WERI-Rb-1 (cell line): ENCODE measurements at regions not wholly inside any gene's neighbourhood (a gene's known extent, or its start where the extent isn't known, plus 50 kb on each side); places are given as distances from the start of the nearest gene placed in this dataset.

Source experiments
- DNase-seq: peaks from one replicate; pipeline ENCODE4 v3.0.0-alpha.2; 2020
- H3K27ac ChIP-seq: fragments of 250-450 bp; sonication (Bioruptor Pico); 2 replicates; pipeline ENCODE4 v1.5.1; 2020; ENCODE audit warnings: mild to moderate bottlenecking, moderate library complexity
- H3K27me3 ChIP-seq: fragments of 250-450 bp; sonication (Bioruptor Pico); 2 replicates; pipeline ENCODE4 v1.5.1; 2021; ENCODE audit warnings: mild to moderate bottlenecking, low read depth, moderate library complexity; ENCODE audit not compliant: insufficient read depth, severe bottlenecking
- H3K36me3 ChIP-seq: fragments of 250-450 bp; sonication (Bioruptor Pico); 2 replicates; pipeline ENCODE4 v1.5.1; 2020; ENCODE audit warnings: mild to moderate bottlenecking, moderate library complexity
- H3K4me3 ChIP-seq: 2 replicates; pipeline ENCODE4 v1.5.1; 2011; ENCODE audit warnings: low read depth, mild to moderate bottlenecking, control low read depth, low read length
- H3K9me3 ChIP-seq: fragments of 250-450 bp; sonication (Bioruptor Pico); 2 replicates; pipeline ENCODE4 v1.5.1; 2021; ENCODE audit warnings: mild to moderate bottlenecking, moderate library complexity; ENCODE audit not compliant: severe bottlenecking
- TF ChIP-seq, protein P1 (sequence below): IDR thresholded peaks from 2 replicates; pipeline ENCODE4 v1.5.1; 2011; ENCODE audit warnings: low read depth, mild to moderate bottlenecking, control low read depth, inconsistent platforms, low read length

DNA sequence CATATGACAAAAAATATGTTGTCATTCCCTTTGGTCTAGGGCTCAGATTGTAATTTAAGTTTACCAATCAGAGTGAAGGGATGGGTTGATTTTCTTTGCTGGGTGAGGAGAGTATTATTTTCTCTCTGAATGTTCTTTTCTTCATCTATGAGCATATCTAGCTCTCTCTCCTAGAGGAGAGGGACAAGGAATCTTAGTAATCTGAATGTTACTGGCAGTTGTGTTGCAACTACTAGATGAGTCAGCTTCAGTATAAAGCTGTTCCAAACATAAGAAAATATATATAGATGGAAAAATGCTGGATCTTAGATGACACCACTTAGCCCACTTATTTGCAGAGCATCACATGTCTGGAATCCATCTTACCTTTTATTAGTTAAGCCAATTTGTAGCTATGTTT lies 259.3 kb downstream of the TUSC1 start:
- Histone ChIP-seq H3K27me3 (peaks cover 16% of the 10 kb centered on the region), H3K9me3 (no peaks in the 10 kb centered on the region), H3K36me3 (no peaks in the 10 kb centered on the region), H3K4me3 (no peak overlapping the region), H3K27ac (no peak overlapping the region)
- TF ChIP-seq, protein P1, sequence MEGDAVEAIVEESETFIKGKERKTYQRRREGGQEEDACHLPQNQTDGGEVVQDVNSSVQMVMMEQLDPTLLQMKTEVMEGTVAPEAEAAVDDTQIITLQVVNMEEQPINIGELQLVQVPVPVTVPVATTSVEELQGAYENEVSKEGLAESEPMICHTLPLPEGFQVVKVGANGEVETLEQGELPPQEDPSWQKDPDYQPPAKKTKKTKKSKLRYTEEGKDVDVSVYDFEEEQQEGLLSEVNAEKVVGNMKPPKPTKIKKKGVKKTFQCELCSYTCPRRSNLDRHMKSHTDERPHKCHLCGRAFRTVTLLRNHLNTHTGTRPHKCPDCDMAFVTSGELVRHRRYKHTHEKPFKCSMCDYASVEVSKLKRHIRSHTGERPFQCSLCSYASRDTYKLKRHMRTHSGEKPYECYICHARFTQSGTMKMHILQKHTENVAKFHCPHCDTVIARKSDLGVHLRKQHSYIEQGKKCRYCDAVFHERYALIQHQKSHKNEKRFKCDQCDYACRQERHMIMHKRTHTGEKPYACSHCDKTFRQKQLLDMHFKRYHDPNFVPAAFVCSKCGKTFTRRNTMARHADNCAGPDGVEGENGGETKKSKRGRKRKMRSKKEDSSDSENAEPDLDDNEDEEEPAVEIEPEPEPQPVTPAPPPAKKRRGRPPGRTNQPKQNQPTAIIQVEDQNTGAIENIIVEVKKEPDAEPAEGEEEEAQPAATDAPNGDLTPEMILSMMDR: no peak
- DNase-seq: no peak

DNA sequence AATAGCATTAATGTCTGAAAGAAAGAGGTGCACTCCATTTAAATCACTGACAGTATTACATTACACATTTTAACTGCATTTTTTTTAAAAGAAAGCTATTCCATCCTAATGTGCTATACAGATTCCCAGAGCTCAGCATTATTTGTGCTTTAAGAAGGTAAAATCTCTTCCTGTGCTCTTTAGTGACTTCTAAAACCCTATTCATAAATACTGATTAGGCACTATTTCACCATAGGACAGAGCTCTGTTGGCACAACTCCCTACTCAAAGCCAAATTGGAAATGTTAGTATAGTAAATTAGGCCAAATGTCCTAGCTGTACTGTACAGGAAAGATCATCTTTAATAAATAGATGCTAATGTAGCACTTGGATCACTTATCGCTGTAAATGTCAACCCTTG lies 262.5 kb downstream of the TUSC1 start:
- no peaks in the 10 kb centered on the region for H3K9me3 ChIP-seq
- H3K4me3 ChIP-seq: no peak overlapping the region
- no peak for DNase-seq
- no peak overlapping the region for H3K27ac ChIP-seq
- H3K27me3 ChIP-seq: peaks cover 24% of the 10 kb centered on the region
- no peaks in the 10 kb centered on the region for H3K36me3 ChIP-seq
- TF ChIP-seq, protein P1: no peak

DNA sequence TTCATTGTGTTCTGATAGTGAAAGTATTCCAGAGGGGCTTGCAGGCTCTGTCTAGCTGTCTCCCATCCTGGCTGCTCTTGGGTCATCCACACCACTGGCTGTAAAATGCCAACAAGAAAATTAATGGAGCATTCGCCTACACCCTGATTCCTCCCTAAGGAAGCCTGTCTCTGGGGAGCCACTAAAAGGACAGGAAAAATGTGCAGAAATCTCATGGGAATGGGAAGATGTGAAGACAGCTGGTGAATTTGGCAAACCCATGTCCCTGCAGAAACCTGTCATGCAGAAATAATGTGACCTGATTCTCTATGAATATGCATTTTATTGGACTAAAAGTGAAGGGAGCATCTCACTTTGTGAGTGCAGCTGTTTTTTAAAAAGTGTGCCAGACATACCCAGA lies 265.6 kb downstream of the TUSC1 start:
- Histone ChIP-seq H3K36me3 (no peaks in the 10 kb centered on the region), H3K27ac (no peak overlapping the region), H3K27me3 (peaks cover 17% of the 10 kb centered on the region), H3K9me3 (no peaks in the 10 kb centered on the region), H3K4me3 (no peak overlapping the region)
- TF ChIP-seq, protein P1: no peak
- DNase-seq: no peak

DNA sequence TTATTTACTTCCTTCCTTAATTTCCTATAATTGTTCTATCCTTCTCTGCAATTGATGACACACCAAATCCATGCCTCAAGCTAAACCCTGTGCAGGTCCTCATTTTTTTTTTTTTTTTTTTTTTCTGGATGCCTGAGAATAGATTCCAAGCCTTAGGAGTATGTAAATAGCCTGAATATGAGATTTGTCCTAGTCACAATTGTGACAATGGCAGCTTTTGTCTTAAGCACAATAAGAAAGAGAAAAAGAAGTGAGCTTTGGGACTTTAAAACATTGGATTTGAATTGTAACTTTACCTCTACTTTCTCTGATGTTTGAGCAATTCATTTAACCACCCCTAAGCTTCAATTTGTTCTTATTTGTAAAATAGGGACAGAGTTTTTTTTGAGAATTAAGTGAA lies 280.5 kb downstream of the TUSC1 start:
- H3K27me3 ChIP-seq: peaks cover 8% of the 10 kb centered on the region
- H3K4me3 ChIP-seq: no peak overlapping the region
- TF ChIP-seq, protein P1: no peak
- no peaks in the 10 kb centered on the region for H3K9me3 ChIP-seq
- no peak overlapping the region for H3K27ac ChIP-seq
- H3K36me3 ChIP-seq: no peaks in the 10 kb centered on the region
- DNase-seq: no peak

DNA sequence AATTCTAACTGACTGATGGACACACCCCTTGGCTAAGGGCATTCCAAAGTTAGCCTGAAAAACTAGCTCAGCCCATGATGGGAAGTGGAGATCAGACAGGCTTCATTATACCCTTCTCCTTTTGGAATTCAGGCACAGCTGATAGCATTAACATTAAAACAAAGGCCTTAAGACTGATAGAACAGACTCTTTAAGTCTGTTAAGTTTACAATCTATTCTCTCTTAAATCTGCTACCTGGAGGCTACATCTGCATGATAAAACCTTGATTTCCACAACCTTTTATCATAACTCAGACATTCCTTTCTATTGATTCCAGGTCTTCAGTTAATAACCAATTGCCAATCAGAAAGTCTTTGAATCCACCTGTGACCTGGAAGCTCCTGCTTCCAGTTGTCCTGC lies 281.4 kb downstream of the TUSC1 start:
- Histone ChIP-seq H3K9me3 (no peaks in the 10 kb centered on the region), H3K27ac (no peak overlapping the region), H3K27me3 (peaks cover 8% of the 10 kb centered on the region), H3K4me3 (no peak overlapping the region), H3K36me3 (no peaks in the 10 kb centered on the region)
- DNase-seq: no peak
- TF ChIP-seq, protein P1: no peak

DNA sequence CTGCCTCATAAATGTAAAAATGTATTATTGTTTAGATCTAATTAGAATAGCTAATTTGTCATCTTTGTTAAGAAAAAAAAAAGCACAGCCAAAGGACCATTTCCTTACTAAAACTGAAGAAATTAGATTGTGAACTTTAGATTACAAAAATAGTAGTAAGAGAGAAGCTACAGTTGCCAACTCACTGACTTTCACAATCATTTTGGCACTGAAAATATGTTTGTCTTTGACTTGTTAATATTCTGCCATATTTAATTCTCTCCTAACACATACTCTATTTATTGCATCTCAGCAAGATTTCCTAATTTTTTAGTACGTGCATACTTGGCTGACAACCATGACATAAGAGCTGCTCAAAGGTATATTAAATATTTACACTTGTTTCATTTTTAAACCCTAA lies 297.1 kb downstream of the TUSC1 start:
- H3K27ac ChIP-seq: no peak overlapping the region
- no peak for DNase-seq
- H3K36me3 ChIP-seq: no peaks in the 10 kb centered on the region
- peaks cover 43% of the 10 kb centered on the region for H3K27me3 ChIP-seq
- TF ChIP-seq, protein P1: no peak
- no peak overlapping the region for H3K4me3 ChIP-seq
- no peaks in the 10 kb centered on the region for H3K9me3 ChIP-seq
